K562 (cell line): ENCODE measurements at regions not wholly inside any gene's neighbourhood (a gene's known extent, or its start where the extent isn't known, plus 50 kb on each side); places are given as distances from the start of the nearest gene placed in this dataset.

Experiments used
- ATAC-seq: fragments of 200-7000 bp; cut with Tn5 transposase; 3 replicates; pipeline ENCODE4 v1.9.1; 2020; ENCODE audit warnings: moderate library complexity
- BruUV-seq: library from RNA; stranded (reverse); fragments of 400-500 nt; replicated peaks from 2 replicates; lab custom pipeline; 2021; lab: Mats Ljungman, UMichigan
- CTCF ChIA-PET: fragments of 300-600 bp; formaldehyde crosslinking; extraction: SDS; loops from one replicate; lab custom pipeline; 2021; ENCODE audit warnings: low intra/inter-chr PET ratio; lab: Yijun Ruan, JAX
- POLR2A ChIA-PET: fragments of 300-600, 350-650 bp; sonication (Branson Sonifier 250); formaldehyde crosslinking; extraction: SDS; loops from one replicate; lab custom pipeline; 2021; ENCODE audit warnings: antibody characterized with exemption, inconsistent platforms; lab: Yijun Ruan, JAX
- DNase-seq, 4 experiments: peaks; one replicate each; pipeline versions ENCODE4 v3.0.0 to v3.0.0-alpha.2; 2011 to 2018; ENCODE audit warnings: low spot score in 3 of 4, mixed read lengths in 3 of 4; ENCODE audit errors: extremely low read depth in 1 of 4
- FAIRE-seq: peaks from 2 replicates; lab custom pipeline; 2011; peaks lifted over from hg19 to GRCh38; lab: Jason Lieb, UNC
- H2AFZ ChIP-seq: 2 replicates; pipeline ENCODE4 v1.6.0; 2011; ENCODE audit warnings: low read depth, low read length, control low read depth, inconsistent platforms
- H3K27ac ChIP-seq: fragments of 200-600 bp; 3 replicates; pipeline ENCODE4 v1.8.0; 2011; ENCODE audit warnings: low read depth, mild to moderate bottlenecking, control low read depth, inconsistent platforms, low read length, moderate library complexity, mixed read lengths; ENCODE audit errors: extremely low read depth
- H3K27me3 ChIP-seq, 2 experiments: fragments of 300-600 bp in 1 of 2; 2 replicates in 1 of 2; 3 replicates in 1 of 2; pipeline versions ENCODE4 v1.6.0 to v1.8.0; 2011; ENCODE audit warnings: inconsistent platforms in 2 of 2, low read length in 2 of 2, mild to moderate bottlenecking in 1 of 2, mixed read lengths in 1 of 2, moderate library complexity in 1 of 2; ENCODE audit not compliant: control insufficient read depth in 2 of 2, insufficient read depth in 2 of 2
- H3K36me3 ChIP-seq: fragments of 300-600 bp; 3 replicates; pipeline ENCODE4 v1.8.0; 2011; ENCODE audit warnings: mild to moderate bottlenecking, low read length, inconsistent platforms; ENCODE audit not compliant: control insufficient read depth, insufficient read depth
- H3K4me1 ChIP-seq, 2 experiments: fragments of 200-600 bp in 1 of 2; replicated peaks in 1 of 2; 2 replicates in 1 of 2; 3 replicates in 1 of 2; pipeline versions ENCODE4 v1.5.1 to v1.8.0; 2011; ENCODE audit warnings: inconsistent platforms in 2 of 2, low read length in 2 of 2, mild to moderate bottlenecking in 1 of 2, mixed read lengths in 1 of 2, moderate library complexity in 1 of 2; ENCODE audit not compliant: control insufficient read depth in 2 of 2, insufficient read depth in 2 of 2
- H3K4me2 ChIP-seq: 2 replicates; pipeline ENCODE4 v1.6.1; 2011; ENCODE audit warnings: low read length, control low read depth, inconsistent platforms, mixed read lengths; ENCODE audit not compliant: insufficient read depth
- H3K4me3 ChIP-seq: fragments of 200-600 bp; sonication (generic), shearing (Covaris generic); 2 replicates; pipeline ENCODE4 v1.5.1; 2016; ENCODE audit warnings: control low read depth, inconsistent platforms
- H3K79me2 ChIP-seq: fragments of 200-600 bp; 3 replicates; pipeline ENCODE4 v1.8.0; 2011; ENCODE audit warnings: low read length, inconsistent platforms; ENCODE audit not compliant: control insufficient read depth, insufficient read depth
- H3K9ac ChIP-seq, 2 experiments: 2 replicates each; pipeline versions ENCODE4 v1.6.0 to v1.6.1; 2011; ENCODE audit warnings: low read depth in 2 of 2, low read length in 2 of 2, control low read depth in 1 of 2, inconsistent platforms in 1 of 2, mild to moderate bottlenecking in 1 of 2, mixed read lengths in 1 of 2; ENCODE audit not compliant: insufficient read depth in 1 of 2
- H3K9me1 ChIP-seq: one replicate; pipeline ENCODE4 v1.6.0; 2011; ENCODE audit warnings: inconsistent platforms, mild to moderate bottlenecking, low read length, moderate library complexity; ENCODE audit not compliant: control insufficient read depth, insufficient read depth
- H3K9me3 ChIP-seq: replicated peaks from 2 replicates; pipeline ENCODE4 v1.5.1; 2011; ENCODE audit warnings: low read depth, low read length, inconsistent platforms; ENCODE audit not compliant: control insufficient read depth, insufficient read depth
- H4K20me1 ChIP-seq: replicated peaks from 2 replicates; pipeline ENCODE4 v1.6.1; 2011; ENCODE audit warnings: low read length, inconsistent platforms, mixed read lengths; ENCODE audit not compliant: control insufficient read depth, insufficient read depth
- TAF9B ChIP-seq: fragments of 450-650 bp; IDR thresholded peaks from 2 replicates; pipeline ENCODE4 v1.6.1; 2018; ENCODE audit warnings: mild to moderate bottlenecking; ENCODE audit not compliant: partially characterized antibody
- ZBTB9 ChIP-seq: fragments of 450-650 bp; formaldehyde crosslinking; IDR thresholded peaks from 2 replicates; pipeline ENCODE4 v1.4.0; 2020; ENCODE audit warnings: mild to moderate bottlenecking, moderate library complexity
- ZNF512 ChIP-seq: IDR thresholded peaks from 2 replicates; pipeline ENCODE4 v1.6.1; 2016; ENCODE audit warnings: missing genetic modification characterization, missing compliant biosample characterization
- ZNF589 ChIP-seq: fragments of 200-800 bp; sonication (Bioruptor generic); IDR thresholded peaks from 2 replicates; pipeline ENCODE4 v1.6.1; 2016; ENCODE audit warnings: low read depth, missing genetic modification characterization, missing compliant biosample characterization
- ZNF785 ChIP-seq: fragments of 250-450 bp; sonication (Bioruptor Pico); IDR thresholded peaks from 2 replicates; pipeline ENCODE4 v1.4.0; 2020; ENCODE audit warnings: mild to moderate bottlenecking
- WGBS: fragments of 100-300 bp; shearing (Covaris generic); methylation state at CpG from one replicate; pipeline ENCODE4 v1.1.6; 2016; ENCODE audit warnings: low coverage, mixed read lengths; ENCODE audit not compliant: insufficient coverage; ENCODE audit errors: missing lambda C conversion rate; 5-methylcytosine and 5-hydroxymethylcytosine counted together
- in situ Hi-C: fragments of 300-500 bp; cut with MboI; formaldehyde crosslinking; loops from 4 replicates; pipeline ENCODE4 v1.15.0; 2018; ENCODE audit warnings: inconsistent platforms, mixed read lengths
- intact Hi-C: fragments of 100-400 bp; cut with micrococcal nuclease; formaldehyde crosslinking; loops from 2 replicates; pipeline ENCODE4 v1.14.2; 2022
- TF ChIP-seq, protein P1 (sequence below): fragments of 250-450 bp; sonication (Bioruptor Pico); IDR thresholded peaks from 2 replicates; pipeline ENCODE4 v1.5.0; 2022; ENCODE audit warnings: mild to moderate bottlenecking

DNA sequence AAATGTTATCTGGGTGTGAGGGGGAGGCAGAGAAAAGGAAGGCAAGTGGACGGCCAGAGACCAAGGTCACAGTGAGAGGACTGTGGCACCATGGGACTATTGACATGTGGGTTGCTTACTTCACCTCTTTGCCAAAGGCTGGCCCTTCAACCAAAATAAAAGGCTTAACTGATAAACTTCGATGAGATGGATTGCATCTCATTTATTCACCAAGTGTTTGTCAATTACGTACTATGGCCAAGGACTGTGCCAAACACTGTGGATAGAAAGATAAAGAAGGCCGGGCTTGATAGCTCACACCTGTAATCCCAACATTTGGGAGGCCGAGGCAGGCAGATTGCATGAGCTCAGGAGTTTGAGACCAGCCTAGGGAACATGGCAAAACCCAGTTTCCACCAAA lies 98.7 kb upstream of the CCBE1 start:
- ChIA-PET CTCF (no interaction called here), POLR2A (no interaction called here)
- no peak overlapping the region for H2AFZ ChIP-seq
- H3K79me2 ChIP-seq, result no peaks in the 10 kb centered on the region
- no peaks in the 10 kb centered on the region for H3K9me3 ChIP-seq
- no TSS peak for BruUV-seq
- H3K4me3 ChIP-seq, result no peak overlapping the region
- TF ChIP-seq ZNF512 (no peak), ZBTB9 (CRISPR knock-in tag) (no peak), ZNF589 (CRISPR knock-in tag) (no peak), ZNF785 (CRISPR knock-in tag) (no peak), TAF9B (no peak)
- TF ChIP-seq, protein P1, sequence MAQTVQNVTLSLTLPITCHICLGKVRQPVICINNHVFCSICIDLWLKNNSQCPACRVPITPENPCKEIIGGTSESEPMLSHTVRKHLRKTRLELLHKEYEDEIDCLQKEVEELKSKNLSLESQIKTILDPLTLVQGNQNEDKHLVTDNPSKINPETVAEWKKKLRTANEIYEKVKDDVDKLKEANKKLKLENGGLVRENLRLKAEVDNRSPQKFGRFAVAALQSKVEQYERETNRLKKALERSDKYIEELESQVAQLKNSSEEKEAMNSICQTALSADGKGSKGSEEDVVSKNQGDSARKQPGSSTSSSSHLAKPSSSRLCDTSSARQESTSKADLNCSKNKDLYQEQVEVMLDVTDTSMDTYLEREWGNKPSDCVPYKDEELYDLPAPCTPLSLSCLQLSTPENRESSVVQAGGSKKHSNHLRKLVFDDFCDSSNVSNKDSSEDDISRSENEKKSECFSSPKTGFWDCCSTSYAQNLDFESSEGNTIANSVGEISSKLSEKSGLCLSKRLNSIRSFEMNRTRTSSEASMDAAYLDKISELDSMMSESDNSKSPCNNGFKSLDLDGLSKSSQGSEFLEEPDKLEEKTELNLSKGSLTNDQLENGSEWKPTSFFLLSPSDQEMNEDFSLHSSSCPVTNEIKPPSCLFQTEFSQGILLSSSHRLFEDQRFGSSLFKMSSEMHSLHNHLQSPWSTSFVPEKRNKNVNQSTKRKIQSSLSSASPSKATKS (CRISPR knock-in tag), result no peak
- intact Hi-C loops, result no loop called here
- no peaks in the 10 kb centered on the region for H3K4me1 ChIP-seq
- DNase-seq, result no peak
- no peaks in the 10 kb centered on the region for H3K36me3 ChIP-seq
- no peak for FAIRE-seq
- no peaks in the 10 kb centered on the region for H3K27me3 ChIP-seq
- WGBS, result 0% methylated on average over 5 of the region's 5 CpGs
- no peak for ATAC-seq
- H4K20me1 ChIP-seq, result no peaks in the 10 kb centered on the region
- in situ Hi-C loops, result no loop called here
- H3K4me2 ChIP-seq, result no peak overlapping the region
- no peak overlapping the region for H3K27ac ChIP-seq
- H3K9ac ChIP-seq, result no peak overlapping the region
- H3K9me1 ChIP-seq, result no peaks in the 10 kb centered on the region
